B cell (primary cell): ENCODE measurements at regions not wholly inside any gene's neighbourhood (a gene's known extent, or its start where the extent isn't known, plus 50 kb on each side); places are given as distances from the start of the nearest gene placed in this dataset.

Experiments used
- ATAC-seq: fragments of 200-7000 bp; cut with Tn5 transposase; one replicate; pipeline ENCODE4 v1.10.0; 2021; ENCODE audit warnings: low read depth, mild to moderate bottlenecking, moderate number of reproducible peaks, moderate library complexity
- CTCF ChIA-PET: fragments of 350-600 bp; sonication (Branson Sonifier 250); formaldehyde crosslinking; loops from one replicate; lab custom pipeline; 2021; ENCODE audit warnings: antibody characterized with exemption, inconsistent platforms; lab: Charles Lee
- POLR2A ChIA-PET: fragments of 350-600 bp; sonication (Branson Sonifier 250); formaldehyde crosslinking; loops from one replicate; lab custom pipeline; 2021; ENCODE audit warnings: antibody characterized with exemption; lab: Charles Lee
- DNase-seq: peaks from one replicate; pipeline ENCODE4 v3.0.0; 2013
- H2AFZ ChIP-seq: 2 replicates; pipeline ENCODE4 v1.6.1; 2012; ENCODE audit warnings: mild to moderate bottlenecking, low read depth, low read length; ENCODE audit not compliant: insufficient read depth, poor library complexity, severe bottlenecking
- H3K27ac ChIP-seq, 2 donors: 1 replicate in 1 of 2; 2 replicates in 1 of 2; pipeline ENCODE4 v1.5.1; 2012 to 2013; ENCODE audit warnings: low read length in 2 of 2, mild to moderate bottlenecking in 2 of 2, moderate library complexity in 1 of 2
- H3K27me3 ChIP-seq, 4 experiments: fragments of 200-600 bp in 1 of 4; sonication (generic) in 1 of 4; replicated peaks in 1 of 4; 1 replicate in 2 of 4; 2 replicates in 2 of 4; pipeline versions ENCODE4 v1.6.1 to v1.7.0; 2013 to 2016; ENCODE audit warnings: low read length in 3 of 4, mild to moderate bottlenecking in 2 of 4, mixed read lengths in 1 of 4, moderate library complexity in 1 of 4; ENCODE audit not compliant: insufficient read depth in 4 of 4, control insufficient read depth in 3 of 4; ENCODE audit errors: control extremely low read depth in 1 of 4
- H3K36me3 ChIP-seq, 2 experiments: replicated peaks in 1 of 2; 1 replicate in 1 of 2; 2 replicates in 1 of 2; pipeline versions ENCODE4 v1.6.1 to v1.7.1; 2013; ENCODE audit warnings: low read length in 1 of 2; ENCODE audit not compliant: insufficient read depth in 2 of 2, control insufficient read depth in 1 of 2; ENCODE audit errors: control extremely low read depth in 1 of 2, extremely low read depth in 1 of 2
- H3K4me1 ChIP-seq, 2 donors: fragments of 200-600 bp in 1 of 2; sonication (generic) in 1 of 2; 1 replicate in 1 of 2; 2 replicates in 1 of 2; pipeline versions ENCODE4 v1.5.1 to v1.6.1; 2013 to 2017; ENCODE audit warnings: low read length in 2 of 2; ENCODE audit not compliant: control insufficient read depth in 2 of 2, insufficient read depth in 2 of 2
- H3K4me2 ChIP-seq: replicated peaks from 2 replicates; pipeline ENCODE3; 2012; ENCODE audit warnings: mild to moderate bottlenecking, low read depth, low read length; ENCODE audit not compliant: poor library complexity, severe bottlenecking
- H3K4me3 ChIP-seq, 5 experiments: fragments of 200-600 bp in 1 of 5; sonication (generic) in 1 of 5; 1 replicate in 3 of 5; 2 replicates in 2 of 5; pipeline versions ENCODE4 v1.5.1 to v1.7.0; 2011 to 2016; ENCODE audit warnings: low read length in 4 of 5, mild to moderate bottlenecking in 4 of 5, low read depth in 2 of 5, control low read depth in 1 of 5, moderate library complexity in 1 of 5; ENCODE audit not compliant: insufficient read depth in 1 of 5; ENCODE audit errors: control extremely low read depth in 1 of 5, extremely low read depth in 1 of 5
- H3K79me2 ChIP-seq: fragments of 200-600 bp; sonication (generic); one replicate; pipeline ENCODE4 v1.6.0; 2016; ENCODE audit warnings: low read length; ENCODE audit not compliant: control insufficient read depth, insufficient read depth
- H3K9ac ChIP-seq: fragments of 200-600 bp; sonication (generic); 2 replicates; pipeline ENCODE4 v1.6.1; 2017; ENCODE audit warnings: mild to moderate bottlenecking, low read length, moderate library complexity
- H3K9me3 ChIP-seq, 3 donors: one replicate each; pipeline versions ENCODE4 v1.6.1 to v1.7.1; 2013; ENCODE audit warnings: low read length in 2 of 3; ENCODE audit not compliant: control insufficient read depth in 2 of 3, insufficient read depth in 1 of 3; ENCODE audit errors: control extremely low read depth in 1 of 3
- H4K20me1 ChIP-seq: 2 replicates; pipeline ENCODE4 v1.6.0; 2012; ENCODE audit warnings: mild to moderate bottlenecking, low read length; ENCODE audit not compliant: insufficient read depth, control insufficient read depth, poor library complexity, severe bottlenecking
- H3K27ac Mint-ChIP-seq: one replicate; pipeline ENCODE4 v1.8.0; 2021; ENCODE audit warnings: mixed read lengths
- H3K27me3 Mint-ChIP-seq: one replicate; pipeline ENCODE4 v1.8.0; 2021; ENCODE audit warnings: mixed read lengths
- H3K4me1 Mint-ChIP-seq: one replicate; pipeline ENCODE4 v1.8.0; 2021; ENCODE audit warnings: mixed read lengths
- H3K4me3 Mint-ChIP-seq: one replicate; pipeline ENCODE4 v1.8.0; 2021; ENCODE audit warnings: mixed read lengths
- H3K9me3 Mint-ChIP-seq: one replicate; pipeline ENCODE4 v1.8.0; 2022; ENCODE audit warnings: mixed read lengths; ENCODE audit not compliant: insufficient read depth
- CTCF ChIP-seq: fragments of 200-600 bp; IDR thresholded peaks from one replicate; pipeline ENCODE4 v1.8.0; 2022; ENCODE audit warnings: antibody characterized with exemption, mild to moderate bottlenecking
- EZH2 ChIP-seq: IDR thresholded peaks from 2 replicates; pipeline ENCODE4 v1.6.1; 2012; ENCODE audit warnings: borderline replicate concordance, low read depth, mild to moderate bottlenecking, moderate library complexity, low read length; ENCODE audit not compliant: insufficient read depth, poor library complexity, severe bottlenecking
- WGBS: methylation state at CpG from one replicate; pipeline ENCODE4 v1.1.5; 2013; ENCODE audit warnings: missing lambda C conversion rate; ENCODE audit not compliant: insufficient coverage; 5-methylcytosine and 5-hydroxymethylcytosine counted together
- intact Hi-C: fragments of 100-400 bp; cut with micrococcal nuclease; formaldehyde crosslinking; loops from one replicate; pipeline ENCODE4 v1.10.0; 2022

DNA sequence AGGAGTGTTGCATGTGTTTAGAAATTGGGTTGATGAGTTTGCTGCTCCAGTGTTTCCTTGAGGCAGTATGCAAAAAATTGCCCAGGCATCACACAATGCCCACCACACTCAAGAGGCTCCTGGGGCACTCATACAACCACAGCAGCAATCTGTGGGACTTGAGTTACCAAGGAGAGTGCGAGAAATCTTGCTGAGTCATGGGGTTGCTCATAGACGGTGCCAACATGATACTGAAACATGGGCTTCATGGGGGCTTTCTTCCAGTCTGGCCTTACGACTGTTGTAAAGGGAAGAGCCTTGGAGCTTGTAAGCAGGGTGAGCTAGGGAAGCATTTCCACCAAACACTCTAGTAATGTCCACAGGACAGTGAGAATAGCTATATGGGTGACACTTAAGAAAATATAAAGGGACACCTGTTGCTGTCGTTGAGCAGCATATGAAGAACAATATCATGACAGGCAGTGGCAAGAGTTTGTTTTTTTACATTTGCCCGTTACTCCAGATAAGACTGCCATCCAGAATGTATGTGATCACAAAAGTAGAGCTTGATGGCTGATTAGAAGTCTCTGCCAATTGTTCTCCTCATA is 1237.4 kb downstream of the UQCRFS1 start:
- ChIA-PET POLR2A (no interaction called here), CTCF (no interaction called here)
- Mint-ChIP-seq H3K27ac (no peak overlapping the region), H3K4me1 (no peaks in the 10 kb centered on the region), H3K4me3 (no peak overlapping the region), H3K9me3 (peaks cover 4% of the 10 kb centered on the region), H3K27me3 (no peaks in the 10 kb centered on the region)
- no peak overlapping the region for H3K4me3 ChIP-seq
- no peak for DNase-seq
- H4K20me1 ChIP-seq: no peaks in the 10 kb centered on the region
- intact Hi-C loops: no loop called here
- H3K27me3 ChIP-seq: no peaks in the 10 kb centered on the region
- no peaks in the 10 kb centered on the region for H3K79me2 ChIP-seq
- H3K36me3 ChIP-seq: no peaks in the 10 kb centered on the region
- H3K9me3 ChIP-seq: peaks cover 0 to 5% (median 0%) of the 10 kb centered on the region in 3 donors
- no peak overlapping the region for H3K9ac ChIP-seq
- TF ChIP-seq EZH2 (no peak), CTCF (no peak)
- 68% methylated on average over 3 of the region's 5 CpGs for WGBS
- no peaks in the 10 kb centered on the region for H3K4me1 ChIP-seq
- no peak for ATAC-seq
- no peak overlapping the region for H2AFZ ChIP-seq
- H3K4me2 ChIP-seq: no peak overlapping the region
- no peak overlapping the region for H3K27ac ChIP-seq

GRCh38 chr19:27974082-27974513 is 1238.9 kb downstream of the UQCRFS1 start:
- intact Hi-C loops: no loop called here
- Histone ChIP-seq H3K4me1 (no peaks in the 10 kb centered on the region), H3K36me3 (no peaks in the 10 kb centered on the region), H3K79me2 (no peaks in the 10 kb centered on the region), H3K9me3 (peaks cover 0 to 5% (median 0%) of the 10 kb centered on the region in 3 donors), H3K4me2 (no peak overlapping the region), H3K9ac (no peak overlapping the region), H3K27me3 (no peaks in the 10 kb centered on the region), H4K20me1 (no peaks in the 10 kb centered on the region), H3K4me3 (no peak overlapping the region), H3K27ac (no peak overlapping the region), H2AFZ (no peak overlapping the region)
- no CpG with 5 or more reads among the region's 2 CpGs for WGBS
- DNase-seq (no peak), ATAC-seq (no peak)
- CTCF ChIA-PET: no interaction called here
- Mint-ChIP-seq H3K9me3 (peaks cover 3% of the 10 kb centered on the region), H3K4me3 (no peak overlapping the region), H3K4me1 (no peaks in the 10 kb centered on the region), H3K27ac (no peak overlapping the region), H3K27me3 (no peaks in the 10 kb centered on the region)
- POLR2A ChIA-PET: no interaction called here
- TF ChIP-seq EZH2 (no peak), CTCF (no peak)
